CD14-positive monocyte (primary cell): ENCODE measurements at regions not wholly inside any gene's neighbourhood (a gene's known extent, or its start where the extent isn't known, plus 50 kb on each side); places are given as distances from the start of the nearest gene placed in this dataset.

Source experiments
- DNase-seq, 3 donors: peaks; one replicate each; pipeline ENCODE4 v3.0.0-alpha.2; 2011 to 2022
- H2AFZ ChIP-seq: 2 replicates; pipeline ENCODE4 v1.6.0; 2012; ENCODE audit warnings: mild to moderate bottlenecking, low read depth, low read length, inconsistent platforms; ENCODE audit not compliant: insufficient read depth, poor library complexity, severe bottlenecking
- H3K27ac ChIP-seq, 2 donors: 1 replicate in 1 of 2; 2 replicates in 1 of 2; pipeline ENCODE4 v1.5.1; 2012 to 2013; ENCODE audit warnings: low read length in 2 of 2, control low read depth in 1 of 2, inconsistent platforms in 1 of 2, low read depth in 1 of 2, mild to moderate bottlenecking in 1 of 2
- H3K27me3 ChIP-seq, 2 donors: one replicate each; pipeline versions ENCODE4 v1.6.0 to v1.6.1; 2011 to 2013; ENCODE audit warnings: low read length in 2 of 2; ENCODE audit not compliant: control insufficient read depth in 2 of 2, insufficient read depth in 2 of 2
- H3K36me3 ChIP-seq, 2 donors: replicated peaks in 1 of 2; 1 replicate in 1 of 2; 2 replicates in 1 of 2; pipeline versions ENCODE4 v1.5.1 to v1.6.1; 2012 to 2013; ENCODE audit warnings: low read length in 2 of 2, control low read depth in 1 of 2, inconsistent platforms in 1 of 2, mild to moderate bottlenecking in 1 of 2; ENCODE audit not compliant: insufficient read depth in 2 of 2, control insufficient read depth in 1 of 2
- H3K4me1 ChIP-seq, 2 donors: 1 replicate in 1 of 2; 2 replicates in 1 of 2; pipeline versions ENCODE4 v1.5.1 to v1.6.1; 2012 to 2013; ENCODE audit warnings: low read length in 2 of 2, control low read depth in 1 of 2, inconsistent platforms in 1 of 2, mild to moderate bottlenecking in 1 of 2, moderate library complexity in 1 of 2; ENCODE audit not compliant: insufficient read depth in 2 of 2, control insufficient read depth in 1 of 2
- H3K4me2 ChIP-seq: replicated peaks from 2 replicates; pipeline ENCODE3; 2012; ENCODE audit warnings: low read length, moderate library complexity, mild to moderate bottlenecking; ENCODE audit not compliant: poor library complexity, severe bottlenecking; ENCODE audit errors: extremely low read depth
- H3K4me3 ChIP-seq, 3 experiments: fragments of 200-600 bp in 1 of 3; sonication (generic) in 1 of 3; replicated peaks in 1 of 3; 1 replicate in 2 of 3; 2 replicates in 1 of 3; pipeline ENCODE4 v1.5.1; 2011 to 2013; ENCODE audit warnings: low read length in 3 of 3, mild to moderate bottlenecking in 3 of 3, control low read depth in 2 of 3, low read depth in 2 of 3, inconsistent platforms in 1 of 3, moderate library complexity in 1 of 3
- H3K79me2 ChIP-seq: 2 replicates; pipeline ENCODE4 v1.6.0; 2012; ENCODE audit warnings: mild to moderate bottlenecking, control low read depth, inconsistent platforms, low read length, moderate library complexity; ENCODE audit not compliant: insufficient read depth
- H3K9ac ChIP-seq: 2 replicates; pipeline ENCODE4 v1.6.0; 2017; ENCODE audit warnings: low read length, mild to moderate bottlenecking; ENCODE audit not compliant: insufficient read depth, poor library complexity, severe bottlenecking
- H3K9me3 ChIP-seq, 2 donors: replicated peaks in 1 of 2; 1 replicate in 1 of 2; 2 replicates in 1 of 2; pipeline versions ENCODE4 v1.5.1 to v1.6.1; 2012 to 2013; ENCODE audit warnings: low read length in 2 of 2, control low read depth in 1 of 2; ENCODE audit not compliant: control insufficient read depth in 1 of 2, insufficient read depth in 1 of 2
- H4K20me1 ChIP-seq: 2 replicates; pipeline ENCODE4 v1.6.0; 2012; ENCODE audit warnings: mild to moderate bottlenecking, low read length, control low read depth, moderate library complexity; ENCODE audit not compliant: insufficient read depth
- H3K27ac Mint-ChIP-seq, 7 donors: one replicate each; pipeline ENCODE4 v1.8.0; 2020; ENCODE audit warnings: mild to moderate bottlenecking in 7 of 7, mixed read lengths in 7 of 7, moderate library complexity in 6 of 7, inconsistent platforms in 2 of 7
- H3K27me3 Mint-ChIP-seq, 3 donors: one replicate each; pipeline ENCODE4 v1.8.0; 2021 to 2022; ENCODE audit warnings: low read depth in 3 of 3, mild to moderate bottlenecking in 3 of 3, mixed read lengths in 3 of 3, moderate library complexity in 3 of 3, inconsistent platforms in 1 of 3
- H3K36me3 Mint-ChIP-seq, 2 donors: one replicate each; pipeline ENCODE4 v1.8.0; 2020; ENCODE audit warnings: mixed read lengths in 2 of 2, inconsistent platforms in 1 of 2, mild to moderate bottlenecking in 1 of 2
- H3K4me1 Mint-ChIP-seq: one replicate; pipeline ENCODE4 v1.8.0; 2020; ENCODE audit warnings: mild to moderate bottlenecking, mixed read lengths
- H3K4me3 Mint-ChIP-seq, 2 donors: one replicate each; pipeline ENCODE4 v1.8.0; 2020; ENCODE audit warnings: mild to moderate bottlenecking in 2 of 2, mixed read lengths in 2 of 2, moderate library complexity in 1 of 2
- H3K9me3 Mint-ChIP-seq, 7 donors: one replicate each; pipeline ENCODE4 v1.8.0; 2020 to 2022; ENCODE audit warnings: mixed read lengths in 7 of 7, mild to moderate bottlenecking in 6 of 7, moderate library complexity in 6 of 7, inconsistent platforms in 2 of 7
- CTCF ChIP-seq: fragments of 200-600 bp; IDR thresholded peaks from one replicate; pipeline ENCODE4 v1.8.0; 2022; ENCODE audit warnings: antibody characterized with exemption, mild to moderate bottlenecking
- WGBS: methylation state at CpG from one replicate; pipeline ENCODE4 v1.1.5; 2013; ENCODE audit warnings: missing lambda C conversion rate; ENCODE audit not compliant: insufficient coverage; 5-methylcytosine and 5-hydroxymethylcytosine counted together
- intact Hi-C, 2 donors: fragments of 100-400 bp; cut with micrococcal nuclease; formaldehyde crosslinking; loops; one replicate each; pipeline versions ENCODE4 v1.15.0 to v1.15.1; 2023

- TF ChIP-seq CTCF: no peak
- no peaks in the 10 kb centered on the region for H4K20me1 ChIP-seq
- Mint-ChIP-seq H3K9me3 (no peaks in the 10 kb centered on the region), H3K27ac (no peak overlapping the region), H3K27me3 (peaks cover 0 to 4% (median 4%) of the 10 kb centered on the region in 3 donors), H3K4me3 (no peak overlapping the region), H3K36me3 (no peaks in the 10 kb centered on the region), H3K4me1 (no peaks in the 10 kb centered on the region)
- no peaks in the 10 kb centered on the region for H3K4me1 ChIP-seq
- DNase-seq: no peak
- no peaks in the 10 kb centered on the region for H3K9me3 ChIP-seq
- intact Hi-C loops: no loop called here
- no peaks in the 10 kb centered on the region for H3K27me3 ChIP-seq
- H3K9ac ChIP-seq: no peak overlapping the region
- H3K36me3 ChIP-seq: no peaks in the 10 kb centered on the region
- no peak overlapping the region for H3K4me2 ChIP-seq
- WGBS: 93% methylated on average over 11 of the region's 15 CpGs
- H3K4me3 ChIP-seq: no peak overlapping the region
- H3K27ac ChIP-seq: no peak overlapping the region
- no peak overlapping the region for H2AFZ ChIP-seq
- H3K79me2 ChIP-seq: no peaks in the 10 kb centered on the region
These were observed 94.9 kb upstream of the NKX1-1 start for GRCh38 chr4:1500966-1501753.

GRCh38 chr4:1500231-1500965, 94.2 kb upstream of the NKX1-1 start:
- H3K4me2 ChIP-seq: no peak overlapping the region
- H3K27ac Mint-ChIP-seq: no peak overlapping the region
- H3K27ac ChIP-seq: no peak overlapping the region
- no peaks in the 10 kb centered on the region for H3K4me1 Mint-ChIP-seq
- no peak overlapping the region for H3K9ac ChIP-seq
- H3K79me2 ChIP-seq: no peaks in the 10 kb centered on the region
- intact Hi-C loops: no loop called here
- no peaks in the 10 kb centered on the region for H3K4me1 ChIP-seq
- no peak for TF ChIP-seq CTCF
- H4K20me1 ChIP-seq: no peaks in the 10 kb centered on the region
- H3K36me3 Mint-ChIP-seq: no peaks in the 10 kb centered on the region
- no peak for DNase-seq
- no peaks in the 10 kb centered on the region for H3K9me3 Mint-ChIP-seq
- H3K4me3 Mint-ChIP-seq: no peak overlapping the region
- H3K9me3 ChIP-seq: no peaks in the 10 kb centered on the region
- no peak overlapping the region for H3K4me3 ChIP-seq
- no peaks in the 10 kb centered on the region for H3K36me3 ChIP-seq
- H2AFZ ChIP-seq: no peak overlapping the region
- WGBS: 92% methylated on average over 10 of the region's 18 CpGs
- peaks cover 0 to 1% (median 1%) of the 10 kb centered on the region in 3 donors for H3K27me3 Mint-ChIP-seq
- no peaks in the 10 kb centered on the region for H3K27me3 ChIP-seq
